A549 (cell line): ENCODE measurements at regions not wholly inside any gene's neighbourhood (a gene's known extent, or its start where the extent isn't known, plus 50 kb on each side); places are given as distances from the start of the nearest gene placed in this dataset.

Experiments used
- ESRRA ChIP-seq: fragments of 150-350 bp; IDR thresholded peaks from 2 replicates; pipeline ENCODE4 v1.6.1; 2014; ENCODE audit warnings: mild to moderate bottlenecking, low read length, borderline replicate concordance
- HDAC2 ChIP-seq: fragments of 200-600 bp; sonication (generic); IDR thresholded peaks from 2 replicates; pipeline ENCODE4 v1.6.1; 2016
- JUN ChIP-seq, 2 experiments: fragments of >200 bp; sonication (Bioruptor Twin); formaldehyde crosslinking; IDR thresholded peaks; 2 replicates in 1 of 2; 3 replicates in 1 of 2; pipeline ENCODE4 v1.6.1; 2016 to 2017
- MAFK ChIP-seq: fragments of 450-650 bp; IDR thresholded peaks from 2 replicates; pipeline ENCODE4 v1.6.1; 2014; ENCODE audit not compliant: partially characterized antibody
- MYC ChIP-seq: IDR thresholded peaks from 2 replicates; pipeline ENCODE4 v1.6.1; 2012; ENCODE audit warnings: mild to moderate bottlenecking, inconsistent platforms, low read length, improper control_type of control experiment, borderline replicate concordance
- POLR2A ChIP-seq: IDR thresholded peaks from 2 replicates; pipeline ENCODE4 v1.6.1; 2012; ENCODE audit warnings: mild to moderate bottlenecking, low read length
- RARB ChIP-seq: fragments of 250-450 bp; sonication (Bioruptor Pico); IDR thresholded peaks from 2 replicates; pipeline ENCODE4 v1.8.0; 2021; ENCODE audit warnings: mild to moderate bottlenecking, moderate library complexity
- RNF2 ChIP-seq: fragments of 200-600 bp; sonication (generic); IDR thresholded peaks from 2 replicates; pipeline ENCODE4 v1.6.1; 2016; ENCODE audit warnings: low read depth, mild to moderate bottlenecking, antibody characterized with exemption, moderate library complexity, borderline replicate concordance
- SMC3 ChIP-seq: fragments of >200 bp; sonication (Bioruptor Twin); formaldehyde crosslinking; IDR thresholded peaks from 3 replicates; pipeline ENCODE4 v1.6.1; 2018; ENCODE audit warnings: inconsistent platforms
- TFCP2L1 ChIP-seq: fragments of 250-450 bp; sonication (Bioruptor Pico); IDR thresholded peaks from 2 replicates; pipeline ENCODE4 v1.5.0; 2021; ENCODE audit warnings: mild to moderate bottlenecking
- TF ChIP-seq, protein P1 (sequence below): fragments of 250-450 bp; sonication (Bioruptor Pico); IDR thresholded peaks from 2 replicates; pipeline ENCODE4 v1.5.0; 2020; ENCODE audit warnings: low read depth, mild to moderate bottlenecking, moderate library complexity
- TF ChIP-seq, protein P2 (sequence below): fragments of >200 bp; sonication (Bioruptor Twin); formaldehyde crosslinking; IDR thresholded peaks from 3 replicates; pipeline ENCODE4 v1.5.1; 2016
- TF ChIP-seq, protein P3 (sequence below): fragments of 450-650 bp; IDR thresholded peaks from 2 replicates; pipeline ENCODE4 v1.6.1; 2014; ENCODE audit warnings: antibody characterized with exemption

- TF ChIP-seq POLR2A, result no peak
- TF ChIP-seq HDAC2, result no peak
- no peak for TF ChIP-seq RARB (CRISPR knock-in tag)
- TF ChIP-seq, protein P1, sequence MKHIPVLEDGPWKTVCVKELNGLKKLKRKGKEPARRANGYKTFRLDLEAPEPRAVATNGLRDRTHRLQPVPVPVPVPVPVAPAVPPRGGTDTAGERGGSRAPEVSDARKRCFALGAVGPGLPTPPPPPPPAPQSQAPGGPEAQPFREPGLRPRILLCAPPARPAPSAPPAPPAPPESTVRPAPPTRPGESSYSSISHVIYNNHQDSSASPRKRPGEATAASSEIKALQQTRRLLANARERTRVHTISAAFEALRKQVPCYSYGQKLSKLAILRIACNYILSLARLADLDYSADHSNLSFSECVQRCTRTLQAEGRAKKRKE (CRISPR knock-in tag), result no peak
- no peak for TF ChIP-seq TFCP2L1 (CRISPR knock-in tag)
- TF ChIP-seq, protein P2, sequence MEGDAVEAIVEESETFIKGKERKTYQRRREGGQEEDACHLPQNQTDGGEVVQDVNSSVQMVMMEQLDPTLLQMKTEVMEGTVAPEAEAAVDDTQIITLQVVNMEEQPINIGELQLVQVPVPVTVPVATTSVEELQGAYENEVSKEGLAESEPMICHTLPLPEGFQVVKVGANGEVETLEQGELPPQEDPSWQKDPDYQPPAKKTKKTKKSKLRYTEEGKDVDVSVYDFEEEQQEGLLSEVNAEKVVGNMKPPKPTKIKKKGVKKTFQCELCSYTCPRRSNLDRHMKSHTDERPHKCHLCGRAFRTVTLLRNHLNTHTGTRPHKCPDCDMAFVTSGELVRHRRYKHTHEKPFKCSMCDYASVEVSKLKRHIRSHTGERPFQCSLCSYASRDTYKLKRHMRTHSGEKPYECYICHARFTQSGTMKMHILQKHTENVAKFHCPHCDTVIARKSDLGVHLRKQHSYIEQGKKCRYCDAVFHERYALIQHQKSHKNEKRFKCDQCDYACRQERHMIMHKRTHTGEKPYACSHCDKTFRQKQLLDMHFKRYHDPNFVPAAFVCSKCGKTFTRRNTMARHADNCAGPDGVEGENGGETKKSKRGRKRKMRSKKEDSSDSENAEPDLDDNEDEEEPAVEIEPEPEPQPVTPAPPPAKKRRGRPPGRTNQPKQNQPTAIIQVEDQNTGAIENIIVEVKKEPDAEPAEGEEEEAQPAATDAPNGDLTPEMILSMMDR, result no peak
- no peak for TF ChIP-seq JUN (IDR thresholded peaks at IDR 0.05)
- no peak for TF ChIP-seq RNF2
- no peak for TF ChIP-seq SMC3
- TF ChIP-seq, protein P3, sequence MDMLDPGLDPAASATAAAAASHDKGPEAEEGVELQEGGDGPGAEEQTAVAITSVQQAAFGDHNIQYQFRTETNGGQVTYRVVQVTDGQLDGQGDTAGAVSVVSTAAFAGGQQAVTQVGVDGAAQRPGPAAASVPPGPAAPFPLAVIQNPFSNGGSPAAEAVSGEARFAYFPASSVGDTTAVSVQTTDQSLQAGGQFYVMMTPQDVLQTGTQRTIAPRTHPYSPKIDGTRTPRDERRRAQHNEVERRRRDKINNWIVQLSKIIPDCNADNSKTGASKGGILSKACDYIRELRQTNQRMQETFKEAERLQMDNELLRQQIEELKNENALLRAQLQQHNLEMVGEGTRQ, result no peak
- TF ChIP-seq MYC, result no peak
- no peak for TF ChIP-seq ESRRA
- no peak for TF ChIP-seq MAFK
Measured at GRCh38 chr18:45270289-45270771, 344.9 kb upstream of the SLC14A2 start.
